ENCODE measurements at regions not wholly inside any gene's neighbourhood (a gene's known extent, or its start where the extent isn't known, plus 50 kb on each side); places are given as distances from the start of the nearest gene placed in this dataset.

- H3K9me3 ChIP-seq (replicated peaks): peaks cover 6% of the 10 kb centered on the region
- DNase-seq: peak; percentile 20
- TF ChIP-seq CTCF (IDR thresholded peaks at IDR 0.05; ENCODE audit: borderline replicate concordance): no peak
- H3K27ac ChIP-seq (replicated peaks): peak overlapping the region; percentile 60
- no peaks in the 10 kb centered on the region for H3K36me3 ChIP-seq
- H3K4me3 ChIP-seq: peak overlapping the region; percentile 20
- H3K27me3 ChIP-seq (ENCODE audit: low read depth): no peaks in the 10 kb centered on the region
- H3K4me1 ChIP-seq: peaks cover 22% of the 10 kb centered on the region
- intact Hi-C loops (cut with micrococcal nuclease): no loop called here
Observed at GRCh38 chr6:105609375-105609991, 206.6 kb upstream of the PREP start.

DNA sequence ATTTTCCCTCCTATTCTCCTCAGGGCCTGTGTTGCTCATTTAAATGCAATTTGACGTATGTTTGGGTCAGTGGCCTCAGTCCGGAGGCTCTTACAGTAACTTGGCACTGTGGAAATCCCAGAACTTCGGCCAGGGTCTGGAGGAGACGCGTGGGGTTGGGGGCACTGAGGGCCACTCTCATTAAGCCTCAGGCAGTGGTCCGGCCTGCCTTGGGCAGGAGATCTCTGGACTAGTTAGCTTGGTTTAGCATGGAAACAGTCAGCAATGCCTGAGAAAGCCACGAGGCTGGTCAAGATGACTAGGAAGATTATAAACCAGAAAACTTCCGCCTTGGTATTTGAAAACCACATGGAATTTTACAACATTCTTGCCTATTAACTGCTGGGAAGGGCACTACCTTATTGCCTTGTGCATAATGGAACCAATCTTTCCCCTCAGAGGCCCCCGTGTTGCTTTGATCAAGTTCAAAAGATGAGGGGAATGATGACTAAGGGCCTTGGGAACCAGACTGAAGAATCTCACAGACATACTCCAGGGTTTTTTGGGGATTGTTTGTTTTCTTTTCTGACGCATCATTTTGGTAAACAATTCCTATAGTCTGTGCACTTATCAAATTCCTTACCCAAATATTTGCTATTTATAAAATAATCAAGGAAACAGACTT is 206.0 kb upstream of the PREP start:
- Histone ChIP-seq H3K27ac (replicated peaks) (peak overlapping the region; percentile 60), H3K4me3 (no peak overlapping the region), H3K9me3 (replicated peaks) (peaks cover 6% of the 10 kb centered on the region), H3K4me1 (peaks cover 29% of the 10 kb centered on the region), H3K36me3 (no peaks in the 10 kb centered on the region), H3K27me3 (ENCODE audit: low read depth) (no peaks in the 10 kb centered on the region)
- intact Hi-C loops (cut with micrococcal nuclease): no loop called here
- DNase-seq: no peak
- TF ChIP-seq CTCF (IDR thresholded peaks at IDR 0.05; ENCODE audit: borderline replicate concordance): no peak

DNA sequence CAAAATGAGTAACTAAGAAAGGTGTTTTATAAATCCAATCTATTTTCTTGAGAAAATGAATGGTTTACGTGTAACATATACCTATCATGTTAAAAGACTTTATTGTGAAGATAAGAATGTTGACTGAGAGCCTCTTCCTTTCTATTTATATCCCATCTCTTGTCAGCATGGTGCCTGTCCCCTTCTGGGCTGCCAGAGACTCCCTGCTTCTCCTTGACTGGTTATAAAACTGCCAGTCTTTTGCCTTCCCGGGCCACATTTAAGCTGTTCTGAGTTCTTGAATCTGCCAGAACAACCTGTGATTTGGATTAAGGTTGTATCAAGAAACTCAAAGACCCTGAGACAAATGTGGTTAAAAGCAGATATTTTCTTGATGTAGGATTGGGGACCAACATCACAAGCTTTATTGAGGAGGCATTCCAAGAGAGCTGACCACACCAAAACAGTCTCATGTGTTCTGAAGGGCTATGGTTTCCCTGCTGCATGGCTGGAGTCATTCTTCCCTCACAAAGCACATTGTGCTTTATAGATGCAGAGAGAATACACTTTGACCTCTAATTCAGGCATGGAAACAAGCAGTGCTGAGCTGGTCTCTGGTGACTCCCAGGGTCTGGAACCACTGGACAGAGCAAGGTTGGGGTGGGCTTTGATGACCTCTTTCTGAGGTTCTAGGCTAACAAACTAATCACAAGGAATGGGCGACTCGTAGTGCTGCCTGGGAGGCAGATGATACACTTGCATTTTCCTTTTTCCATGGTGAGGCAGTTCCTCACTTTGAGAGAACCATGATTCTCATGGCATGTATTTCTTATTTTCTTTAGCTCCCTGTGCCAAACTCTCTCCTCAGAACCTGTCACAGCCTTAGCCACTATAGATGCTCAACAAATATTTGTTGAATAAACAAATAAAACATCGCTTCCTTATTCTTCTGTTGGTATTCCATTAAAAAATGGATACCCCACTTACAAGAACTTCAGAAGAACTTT is 205.0 kb upstream of the PREP start:
- no peak for DNase-seq
- H3K9me3 ChIP-seq (replicated peaks): peaks cover 6% of the 10 kb centered on the region
- no peak overlapping the region for H3K4me3 ChIP-seq
- no peaks in the 10 kb centered on the region for H3K27me3 ChIP-seq (ENCODE audit: low read depth)
- H3K36me3 ChIP-seq: no peaks in the 10 kb centered on the region
- intact Hi-C loops (cut with micrococcal nuclease): no loop called here
- no peak overlapping the region for H3K27ac ChIP-seq (replicated peaks)
- peaks cover 37% of the 10 kb centered on the region for H3K4me1 ChIP-seq
- TF ChIP-seq CTCF (IDR thresholded peaks at IDR 0.05; ENCODE audit: borderline replicate concordance): no peak

DNA sequence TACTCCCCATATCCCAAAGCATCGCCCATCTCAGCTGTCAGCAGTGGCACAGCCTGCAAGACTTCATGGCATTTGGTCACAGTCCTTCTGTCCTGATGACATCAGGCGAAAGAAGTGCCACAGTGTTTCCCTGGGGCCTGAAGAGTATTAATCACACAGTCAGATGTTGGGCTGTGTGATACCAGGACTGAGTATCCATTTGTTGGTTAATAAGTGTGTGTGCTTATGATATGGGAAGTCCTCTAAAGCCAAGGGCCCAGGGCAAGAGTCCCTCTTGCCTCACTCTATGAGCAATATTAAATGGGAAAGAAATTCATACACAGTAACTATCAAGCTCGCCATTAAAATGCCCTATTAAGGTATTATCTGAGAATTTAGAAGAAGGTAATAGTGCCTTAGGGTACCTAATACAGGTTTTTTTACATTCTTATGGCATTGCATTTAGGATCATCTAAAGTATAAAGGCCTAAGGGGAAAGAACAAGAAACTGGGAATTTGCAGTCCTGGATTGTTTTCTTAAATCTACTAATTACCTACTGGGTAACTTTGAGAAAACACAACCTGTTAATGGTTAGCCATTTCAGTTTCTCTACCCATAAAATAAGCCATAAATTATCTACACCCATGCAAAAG is 204.1 kb upstream of the PREP start:
- peaks cover 6% of the 10 kb centered on the region for H3K9me3 ChIP-seq (replicated peaks)
- peaks cover 46% of the 10 kb centered on the region for H3K4me1 ChIP-seq
- no peak overlapping the region for H3K4me3 ChIP-seq
- intact Hi-C loops (cut with micrococcal nuclease): no loop called here
- DNase-seq: no peak
- H3K27ac ChIP-seq (replicated peaks): no peak overlapping the region
- TF ChIP-seq CTCF (IDR thresholded peaks at IDR 0.05; ENCODE audit: borderline replicate concordance): no peak
- H3K27me3 ChIP-seq (ENCODE audit: low read depth): no peaks in the 10 kb centered on the region
- no peaks in the 10 kb centered on the region for H3K36me3 ChIP-seq

DNA sequence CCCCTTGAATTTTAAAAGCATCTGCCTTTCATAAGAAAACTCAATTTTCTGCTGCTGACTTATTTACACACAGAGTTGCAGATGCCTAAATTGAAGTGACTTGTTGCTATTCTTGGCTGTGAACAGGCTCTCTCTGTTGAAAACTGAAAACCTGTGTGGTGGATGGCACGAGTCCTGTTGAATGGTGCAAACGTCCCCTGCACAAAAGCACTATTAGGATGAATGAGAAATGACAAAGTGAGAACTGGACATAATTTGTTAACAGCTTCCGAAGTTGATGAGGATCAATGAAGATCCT is 201.7 kb upstream of the PREP start:
- peaks cover 58% of the 10 kb centered on the region for H3K4me1 ChIP-seq
- intact Hi-C loops (cut with micrococcal nuclease): no loop called here
- no peaks in the 10 kb centered on the region for H3K36me3 ChIP-seq
- H3K27me3 ChIP-seq (ENCODE audit: low read depth): no peaks in the 10 kb centered on the region
- peak overlapping the region; percentile 70 for H3K27ac ChIP-seq (replicated peaks)
- H3K9me3 ChIP-seq (replicated peaks): peaks cover 6% of the 10 kb centered on the region
- H3K4me3 ChIP-seq: no peak overlapping the region
- no peak for TF ChIP-seq CTCF (IDR thresholded peaks at IDR 0.05; ENCODE audit: borderline replicate concordance)
- no peak for DNase-seq

All from left ventricle myocardium inferior (tissue), 1 donor.